Activated CD8-positive, alpha-beta memory T cell treated with anti-CD3 and anti-CD28 coated beads for 36 hours (primary cell): ENCODE measurements at regions not wholly inside any gene's neighbourhood (a gene's known extent, or its start where the extent isn't known, plus 50 kb on each side); places are given as distances from the start of the nearest gene placed in this dataset.

Experiments
- CTCF ChIA-PET: fragments of 350-600 bp; sonication (Branson Sonifier 250); formaldehyde crosslinking; loops from one replicate; lab custom pipeline; 2021; ENCODE audit warnings: antibody characterized with exemption; lab: Charles Lee
- POLR2A ChIA-PET: fragments of 350-600 bp; sonication (Branson Sonifier 250); formaldehyde crosslinking; loops from one replicate; lab custom pipeline; 2021; ENCODE audit warnings: antibody characterized with exemption; lab: Charles Lee

DNA sequence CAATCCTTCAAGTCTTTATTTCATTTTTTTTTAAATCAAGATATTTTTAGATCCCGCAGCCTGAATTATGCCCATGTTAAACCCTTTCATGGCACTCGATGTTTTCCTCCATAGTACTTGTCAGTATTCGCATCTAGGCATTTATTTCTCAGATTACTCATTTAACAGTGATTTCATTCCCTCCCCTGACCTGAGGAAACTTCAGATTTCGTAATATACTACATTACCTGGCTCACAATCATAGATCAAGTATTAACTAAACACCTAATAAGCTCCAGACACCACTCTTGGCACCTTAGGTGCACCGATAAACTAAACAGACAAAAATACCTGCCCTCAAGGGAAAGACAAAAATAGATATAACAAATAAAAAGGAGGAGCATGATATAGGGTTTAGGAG, 413.2 kb upstream of the GJE1 start:
- ChIA-PET CTCF (no interaction called here), POLR2A (no interaction called here)

DNA sequence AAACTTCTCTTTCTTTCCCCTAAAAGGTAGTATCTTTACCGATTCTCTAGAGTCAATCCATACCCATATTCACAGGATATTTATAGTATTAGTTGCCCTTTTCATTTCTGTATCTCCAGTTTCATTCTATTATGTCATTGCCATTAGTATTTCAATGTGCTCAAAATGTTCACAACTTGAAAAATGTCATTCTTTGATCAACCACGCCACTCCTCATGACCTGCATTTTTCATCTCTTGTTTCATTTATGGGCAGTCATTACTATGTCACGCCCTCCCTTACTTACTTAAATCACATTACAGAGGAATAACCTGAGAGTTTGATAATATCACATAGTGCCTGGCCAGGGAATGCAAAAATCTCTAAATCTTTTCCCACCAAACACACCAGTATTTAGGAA, 427.3 kb upstream of the GJE1 start:
- ChIA-PET CTCF (no interaction called here), POLR2A (no interaction called here)

DNA sequence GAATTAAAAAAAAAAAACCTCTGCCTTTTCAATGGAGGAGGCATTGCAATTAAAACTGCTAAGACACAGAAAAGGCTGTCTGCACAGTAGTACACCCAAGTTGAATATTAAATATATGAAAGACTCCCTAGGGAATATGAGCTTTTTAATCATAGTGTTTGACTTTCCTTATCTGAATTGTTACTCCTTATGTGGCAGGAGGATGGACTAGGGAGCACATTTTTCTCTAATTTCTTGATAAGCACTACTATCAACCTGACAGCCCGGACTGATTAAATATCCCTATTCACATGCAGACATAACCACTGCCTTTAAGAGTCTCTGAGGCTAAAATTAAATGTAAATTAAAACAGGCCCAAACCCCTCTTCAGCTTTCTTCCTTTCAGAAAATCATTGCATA, 428.6 kb upstream of the GJE1 start:
- POLR2A ChIA-PET = no interaction called here
- CTCF ChIA-PET = no interaction called here

DNA sequence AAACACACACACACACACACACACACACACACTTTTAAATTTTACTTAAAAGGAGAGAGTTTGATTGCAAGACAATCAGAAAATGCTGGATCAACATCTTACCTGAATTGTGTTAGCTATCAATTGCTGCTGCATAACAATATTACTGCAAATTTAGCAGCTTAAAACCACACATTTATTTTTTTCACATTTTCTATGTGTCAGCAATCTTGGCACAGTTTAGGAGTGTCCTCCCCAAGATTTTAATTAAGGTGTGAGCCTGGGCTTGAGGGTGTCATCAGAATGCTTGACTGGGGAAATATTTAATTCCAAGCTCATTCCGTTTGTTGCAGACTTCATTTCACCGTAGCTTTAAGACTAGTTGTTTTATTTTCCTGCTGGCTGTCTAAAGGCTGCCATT, 431.0 kb upstream of the GJE1 start:
- CTCF ChIA-PET = no interaction called here
- POLR2A ChIA-PET = no interaction called here

DNA sequence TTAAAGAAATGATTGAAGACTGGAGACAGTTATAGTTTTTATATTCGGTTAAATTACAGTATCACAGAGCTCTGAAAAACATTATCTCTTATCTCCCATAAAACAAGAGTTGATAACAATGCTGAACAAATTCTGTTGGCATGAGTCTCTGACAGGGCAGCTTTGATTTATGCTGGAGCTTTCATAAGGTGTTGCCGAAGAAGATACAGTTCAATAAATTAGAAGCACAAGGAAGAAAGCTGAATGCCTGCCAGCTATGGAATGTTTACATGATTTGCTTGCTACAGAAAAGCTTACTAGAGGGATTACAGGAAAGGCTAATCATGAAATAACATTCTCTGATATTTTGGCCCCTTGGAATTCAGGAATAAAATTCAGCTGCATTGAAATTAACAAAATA, 431.9 kb upstream of the GJE1 start:
- ChIA-PET POLR2A (no interaction called here), CTCF (no interaction called here)

DNA sequence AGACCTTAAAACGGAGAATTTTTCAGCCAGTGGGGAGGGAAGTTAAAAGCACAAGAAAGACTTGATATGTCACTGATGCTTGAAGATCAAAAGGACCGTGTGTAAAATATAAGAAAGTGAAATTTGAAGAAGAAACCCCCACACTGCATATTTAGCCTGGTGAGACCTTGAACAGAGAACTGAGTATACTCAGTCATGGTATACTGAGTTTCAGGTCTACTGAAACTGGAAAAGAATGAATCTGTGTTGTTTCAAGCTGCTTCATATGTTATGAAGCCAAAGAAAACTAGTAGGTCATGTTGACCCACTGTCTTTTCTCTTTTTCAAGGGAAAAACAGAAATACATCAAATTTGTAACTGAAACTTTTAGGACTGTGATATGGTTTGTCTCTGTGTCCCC, 443.8 kb upstream of the GJE1 start:
- ChIA-PET CTCF (no interaction called here), POLR2A (no interaction called here)

DNA sequence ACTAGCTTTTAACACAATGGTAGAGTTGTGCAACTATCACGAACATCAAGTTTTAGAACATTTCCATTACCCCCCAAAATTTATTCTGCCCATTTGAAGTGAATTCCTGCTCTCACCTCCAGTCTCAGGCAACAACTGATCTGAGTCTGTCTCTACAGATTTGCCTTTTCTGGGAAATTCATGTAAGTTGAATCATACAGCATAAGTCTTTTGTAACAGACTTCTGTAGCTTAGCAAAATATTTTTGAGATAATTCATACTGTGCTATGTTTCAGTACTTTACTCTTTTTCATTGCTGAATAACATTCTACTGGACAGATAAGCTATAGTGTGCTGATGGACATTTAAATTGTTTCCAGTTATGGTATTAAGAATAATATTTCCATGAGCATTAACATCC, 447.3 kb upstream of the GJE1 start:
- CTCF ChIA-PET = no interaction called here

DNA sequence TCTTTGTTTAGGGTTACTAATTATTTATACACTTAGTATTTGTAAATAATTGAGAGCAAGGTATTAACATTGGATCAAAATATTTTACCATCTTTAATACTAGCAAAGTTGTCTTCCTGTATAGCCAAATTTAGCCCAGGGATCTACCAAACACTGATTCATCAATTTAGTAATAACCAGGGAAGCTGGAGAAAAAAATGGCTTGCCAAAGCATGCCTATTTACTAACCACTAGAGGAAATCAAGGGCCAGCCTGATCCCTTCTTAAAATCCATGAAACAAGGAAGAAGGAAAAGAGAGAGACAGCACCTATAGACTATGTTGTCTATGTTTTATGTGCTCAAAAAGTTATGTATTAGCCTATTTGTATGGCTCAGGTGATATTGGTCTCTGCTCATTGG, 450.3 kb upstream of the GJE1 start:
- POLR2A ChIA-PET = no interaction called here
- CTCF ChIA-PET = no interaction called here

More for the DNA sequence above, 447.3 kb upstream of the GJE1 start:
- POLR2A ChIA-PET = no interaction called here

DNA sequence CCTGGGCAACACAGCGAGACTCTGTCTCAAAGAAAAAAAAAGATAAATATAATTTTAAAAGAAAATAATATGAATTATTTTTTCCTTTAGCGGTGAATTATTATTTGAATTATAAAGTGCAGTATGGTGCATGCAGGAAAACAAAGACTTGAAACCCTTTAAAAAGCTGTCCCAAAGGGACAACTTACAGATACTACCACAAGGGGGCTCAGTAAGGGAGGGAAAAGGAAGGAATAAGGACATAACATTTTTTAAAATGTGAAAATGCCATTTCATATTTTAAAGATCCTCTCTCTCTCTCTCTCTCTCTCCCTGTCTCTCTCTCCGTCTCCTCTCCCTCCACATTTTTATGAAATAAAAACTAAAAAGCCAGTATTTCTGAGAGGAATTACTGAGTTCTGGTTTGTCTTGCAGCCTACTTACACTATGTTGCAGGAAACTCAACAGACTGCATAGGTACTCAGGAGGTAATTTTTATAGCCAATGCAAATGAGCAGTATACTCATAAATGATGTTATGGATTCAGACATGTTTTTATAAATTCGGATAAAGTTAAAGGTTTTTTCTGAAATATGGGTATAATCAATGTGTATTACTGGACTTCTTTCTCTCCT, 455.0 kb upstream of the GJE1 start:
- ChIA-PET CTCF (no interaction called here), POLR2A (no interaction called here)

DNA sequence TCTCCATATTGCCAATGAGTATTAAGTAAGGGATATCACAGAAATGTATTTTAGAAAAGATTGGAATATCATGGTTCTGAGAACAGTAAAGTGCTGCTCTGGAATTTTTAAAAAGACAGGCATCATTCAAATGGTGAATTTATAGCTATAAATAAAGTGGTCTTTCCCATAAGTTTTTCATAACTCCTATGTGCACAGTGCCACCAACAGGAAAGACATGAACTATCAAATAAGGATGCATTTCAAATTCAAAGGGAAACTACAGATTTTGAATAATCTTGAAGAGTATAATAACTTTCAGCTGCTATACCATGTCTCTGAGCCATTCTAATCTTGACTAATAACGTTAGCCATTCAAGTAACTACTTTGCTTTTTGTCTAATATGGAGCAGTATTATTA, 456.8 kb upstream of the GJE1 start:
- CTCF ChIA-PET = no interaction called here
- POLR2A ChIA-PET = no interaction called here

DNA sequence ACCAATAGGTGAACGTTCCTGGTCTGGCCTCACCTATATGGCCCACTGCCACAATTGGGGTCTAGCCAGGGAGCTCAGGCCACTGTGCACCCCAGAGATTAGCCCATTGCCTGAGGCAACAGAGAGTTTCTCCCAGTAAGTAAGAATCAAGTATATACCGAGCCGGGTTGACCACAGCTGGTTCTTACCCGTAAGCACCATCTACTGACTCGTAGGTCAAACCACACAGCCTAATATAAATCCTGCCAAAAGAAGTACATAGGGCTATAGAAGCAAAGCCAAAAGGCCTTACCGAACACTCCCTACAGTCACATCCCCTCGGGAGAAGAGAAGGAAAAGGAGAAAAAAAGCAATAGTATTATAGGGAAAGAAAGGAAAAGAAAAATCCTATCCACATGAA, 463.6 kb upstream of the GJE1 start:
- ChIA-PET CTCF (interaction anchor here (0.7 kb wide), 1 partner anchor 432 kb away, joined by 3 read pairs; no protein-coding TSS in a partner anchor), POLR2A (no interaction called here)

DNA sequence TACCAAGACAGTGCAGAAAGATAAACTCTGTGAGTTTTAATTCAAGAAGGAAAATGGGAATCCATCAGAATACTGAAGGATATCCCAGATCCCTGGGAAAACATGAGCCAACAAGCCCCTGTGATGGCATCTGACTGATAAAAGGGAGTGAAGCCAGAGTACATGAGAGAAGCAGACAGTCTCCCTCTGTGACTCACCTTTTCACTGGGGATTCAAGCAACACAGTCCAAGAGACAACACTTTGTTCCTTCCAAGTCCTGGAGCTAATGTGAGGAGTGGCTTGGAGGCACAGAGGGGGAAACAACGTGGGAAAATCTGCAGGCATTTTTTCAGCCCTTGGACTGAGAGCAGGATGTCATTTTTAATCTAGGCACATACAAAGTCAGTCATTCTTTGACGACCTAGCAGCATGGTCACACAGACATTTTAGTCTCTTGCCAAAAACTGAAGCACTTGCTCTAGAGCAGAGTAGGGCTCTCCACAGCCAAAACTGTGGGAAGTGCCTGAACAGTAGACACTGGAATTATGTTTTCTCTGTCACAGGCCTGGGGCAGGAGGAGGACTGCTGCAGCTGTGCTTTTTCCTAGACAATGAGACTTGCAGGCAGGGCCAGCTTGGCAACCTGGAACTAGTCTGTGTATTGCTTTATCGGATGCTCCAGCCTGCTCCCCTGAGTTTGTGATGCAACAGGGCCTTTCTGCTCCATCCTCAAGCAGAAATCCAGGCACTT, 465.0 kb upstream of the GJE1 start:
- ChIA-PET CTCF (no interaction called here), POLR2A (no interaction called here)

DNA sequence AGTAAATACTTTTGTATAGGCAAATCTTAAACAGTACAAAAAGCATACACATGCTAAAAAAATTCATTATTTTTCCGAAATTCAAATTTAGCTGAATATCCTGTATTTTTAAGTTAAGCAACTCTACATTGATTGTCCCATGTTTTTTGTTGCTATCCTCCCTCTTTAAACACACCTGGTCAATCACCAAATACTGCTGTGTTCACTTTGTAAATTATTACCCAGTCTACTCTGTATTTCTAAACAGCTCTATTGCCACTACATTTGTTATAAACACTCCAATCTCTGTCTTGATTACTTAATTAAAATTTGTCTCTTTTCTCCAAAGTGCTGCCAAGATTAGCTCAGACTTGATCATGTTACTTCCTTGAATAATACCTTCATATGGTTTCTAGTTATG, 466.5 kb upstream of the GJE1 start:
- POLR2A ChIA-PET = no interaction called here
- CTCF ChIA-PET = no interaction called here

DNA sequence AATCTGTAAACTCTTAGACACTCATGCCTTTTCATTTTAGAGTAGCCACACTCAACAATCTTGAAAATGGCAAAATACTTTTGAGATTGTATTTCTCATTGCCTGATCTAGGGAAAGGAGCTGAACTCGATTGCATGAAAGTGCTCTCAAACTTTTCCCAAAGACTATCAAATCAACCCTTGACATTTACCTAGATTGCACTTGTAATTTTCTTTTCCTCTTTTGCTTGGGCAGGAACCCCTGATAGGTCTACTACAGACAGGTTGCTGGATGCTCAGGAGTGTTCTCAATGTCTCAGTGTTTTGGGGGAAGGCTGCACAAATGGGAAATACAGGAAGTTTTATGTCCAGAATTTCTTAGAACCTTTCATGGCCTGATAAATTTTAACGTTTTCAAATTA, 468.0 kb upstream of the GJE1 start:
- CTCF ChIA-PET = no interaction called here
- POLR2A ChIA-PET = no interaction called here

DNA sequence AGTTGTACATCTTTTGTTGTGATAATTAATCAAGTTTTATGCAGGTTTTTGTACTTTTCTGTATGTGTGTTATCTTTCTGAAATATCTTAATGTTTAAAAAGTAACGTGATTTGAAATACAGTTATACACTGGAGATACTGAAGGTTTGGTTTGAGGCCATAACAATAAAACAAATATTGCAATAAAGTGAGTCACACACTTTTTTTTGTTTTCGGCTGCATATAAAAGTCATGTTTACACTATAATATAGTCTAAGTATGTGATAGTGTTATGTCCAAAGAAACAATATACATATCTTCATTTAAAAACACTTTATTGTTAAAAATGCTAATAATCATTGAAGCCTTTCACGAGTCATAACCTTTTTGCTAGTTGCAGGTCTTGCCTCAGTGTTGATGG, 473.1 kb upstream of the GJE1 start:
- CTCF ChIA-PET = no interaction called here
- POLR2A ChIA-PET = no interaction called here

DNA sequence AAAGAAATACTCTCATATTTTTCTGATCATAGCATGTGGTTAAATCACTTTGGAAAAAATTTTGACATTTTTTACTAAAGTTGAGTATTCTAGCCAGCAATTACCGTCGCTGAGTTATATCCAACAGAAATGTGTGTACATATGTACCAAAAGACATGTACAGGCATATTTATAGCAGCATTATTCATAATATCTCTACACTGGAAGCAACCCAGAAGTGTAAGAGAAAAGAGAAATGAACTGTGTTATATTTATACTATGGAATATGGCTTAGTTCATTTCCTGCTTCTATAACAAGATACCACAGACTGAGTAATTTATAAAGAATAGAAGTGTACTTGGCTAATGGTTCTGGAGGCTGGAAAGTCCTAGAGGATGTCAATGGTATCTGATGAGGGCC, 474.0 kb upstream of the GJE1 start:
- ChIA-PET POLR2A (no interaction called here), CTCF (no interaction called here)

DNA sequence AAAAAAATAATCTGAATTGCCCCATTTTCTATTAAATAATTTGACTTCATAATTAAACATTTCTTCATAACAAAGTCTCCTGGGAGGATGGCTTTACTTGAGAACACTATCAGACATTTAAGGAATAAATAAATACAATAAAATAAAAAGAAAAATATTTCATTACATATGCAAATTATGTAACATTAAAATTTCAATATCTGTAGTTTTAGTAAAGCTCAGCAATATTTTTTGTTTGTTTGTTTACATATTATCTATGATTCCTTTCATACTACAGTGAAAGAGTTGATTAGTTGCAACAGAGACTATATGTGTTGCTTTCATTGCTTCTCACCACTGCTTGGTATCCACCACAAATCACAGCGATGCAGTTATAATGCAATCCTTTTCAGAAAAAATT, 474.9 kb upstream of the GJE1 start:
- CTCF ChIA-PET = no interaction called here
- POLR2A ChIA-PET = no interaction called here

DNA sequence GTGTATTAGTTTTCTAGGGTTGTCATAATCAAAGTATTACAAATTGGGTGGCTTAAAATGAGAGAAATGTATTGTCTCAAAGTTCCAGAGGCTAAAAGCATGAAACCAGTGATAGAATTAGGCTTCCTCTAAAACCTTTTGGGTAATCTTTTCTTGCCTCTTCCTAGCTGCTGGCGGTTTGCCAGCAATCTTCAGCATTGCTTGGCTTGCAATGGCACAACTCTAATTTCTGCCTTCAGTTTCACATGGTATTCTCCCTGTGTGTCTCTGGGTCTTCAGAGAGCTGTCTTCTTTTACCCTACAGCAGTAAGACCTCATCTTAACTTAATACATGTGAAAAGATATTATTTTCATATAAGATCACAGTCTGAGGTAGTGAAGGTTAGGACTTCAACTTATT, 479.1 kb upstream of the GJE1 start:
- POLR2A ChIA-PET = no interaction called here
- CTCF ChIA-PET = no interaction called here

DNA sequence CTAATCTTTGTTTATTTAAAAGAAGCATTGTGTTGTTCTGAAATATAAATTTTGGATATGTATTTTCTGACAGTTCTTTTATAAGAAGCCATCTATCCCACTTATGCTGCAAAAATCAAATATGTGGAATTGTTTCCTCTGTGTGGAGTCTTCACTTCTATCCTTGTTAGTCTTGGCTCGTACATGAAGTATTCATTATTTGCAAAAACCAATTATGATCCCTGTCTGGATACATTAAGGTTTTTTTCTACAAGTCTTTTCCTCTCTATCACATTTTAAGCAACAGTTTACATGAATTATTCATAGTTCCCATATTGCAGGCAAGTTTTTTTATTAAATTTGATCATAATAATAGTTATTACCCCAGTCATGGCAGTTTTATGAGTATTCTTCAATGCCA, 490.8 kb upstream of the GJE1 start:
- ChIA-PET POLR2A (no interaction called here), CTCF (no interaction called here)

DNA sequence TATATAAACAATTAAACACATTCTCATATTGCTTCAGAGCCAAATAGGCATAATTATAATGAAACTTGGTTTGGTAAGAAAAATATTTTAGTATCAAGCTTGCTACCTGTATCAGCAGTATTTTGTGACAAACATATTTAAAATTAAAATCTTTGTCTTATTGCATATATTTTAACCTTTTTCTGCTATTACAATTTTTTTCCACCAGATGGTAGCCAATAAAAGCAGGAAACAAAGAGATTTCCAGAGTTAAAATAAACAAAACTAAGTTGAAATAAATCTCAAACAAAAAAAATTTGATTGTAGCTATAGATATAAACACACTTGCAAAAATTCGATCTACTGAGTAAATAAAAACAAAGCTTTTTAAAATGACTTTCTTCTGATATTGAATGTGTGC, 491.3 kb upstream of the GJE1 start:
- ChIA-PET POLR2A (no interaction called here), CTCF (no interaction called here)

DNA sequence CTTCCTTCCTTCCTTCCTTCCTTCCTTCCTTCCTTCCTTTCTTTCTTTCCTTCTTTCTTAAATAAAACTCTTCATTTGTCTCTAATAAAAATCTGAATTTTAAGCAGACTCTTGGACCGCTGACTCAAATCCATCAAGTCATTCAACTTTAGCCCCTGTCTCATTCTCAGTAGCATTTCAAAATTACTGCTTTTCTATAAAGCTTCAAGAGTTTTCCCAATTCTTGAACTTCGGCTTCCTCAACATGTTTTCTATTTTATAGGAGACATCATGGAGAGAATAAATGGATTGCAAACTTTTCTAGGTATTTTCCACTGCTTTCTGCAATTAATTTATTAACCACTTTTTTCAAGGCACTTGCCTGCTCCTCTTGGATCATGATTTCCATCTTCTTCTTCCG, 497.1 kb upstream of the GJE1 start:
- ChIA-PET CTCF (no interaction called here), POLR2A (no interaction called here)

DNA sequence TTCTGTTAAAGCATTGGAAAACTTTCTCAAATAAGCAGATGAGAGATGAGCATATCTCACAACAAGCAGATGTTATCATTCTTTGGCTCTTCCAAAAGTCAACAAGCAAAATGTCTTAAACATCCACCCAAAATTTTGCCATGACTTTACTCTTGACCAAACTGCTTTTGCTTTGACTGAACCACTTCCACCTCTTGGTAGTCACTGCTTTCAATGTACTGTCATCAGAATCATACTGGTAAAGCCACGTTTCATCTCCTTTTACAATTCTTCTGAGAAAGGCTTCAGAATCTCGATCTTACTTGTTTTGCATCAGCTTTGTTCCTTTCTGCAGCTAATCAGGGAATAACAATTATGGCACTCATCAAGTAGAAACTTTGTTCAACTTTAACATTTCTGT, 498.5 kb upstream of the GJE1 start:
- CTCF ChIA-PET = no interaction called here

More for the DNA sequence above, 498.5 kb upstream of the GJE1 start:
- POLR2A ChIA-PET = no interaction called here
